ACHN (cell line): ENCODE measurements at regions not wholly inside any gene's neighbourhood (a gene's known extent, or its start where the extent isn't known, plus 50 kb on each side); places are given as distances from the start of the nearest gene placed in this dataset.

Source experiments
- DNase-seq: peaks from one replicate; pipeline ENCODE4 v3.0.0-alpha.2; 2015
- in situ Hi-C: cut with HindIII; loops from 2 replicates; pipeline ENCODE4 v1.10.0; 2017; ENCODE audit warnings: low sequenced_read_pairs, low pct_ligation_motif_present, low pct_unique_long_range_greater_than_20kb

DNA sequence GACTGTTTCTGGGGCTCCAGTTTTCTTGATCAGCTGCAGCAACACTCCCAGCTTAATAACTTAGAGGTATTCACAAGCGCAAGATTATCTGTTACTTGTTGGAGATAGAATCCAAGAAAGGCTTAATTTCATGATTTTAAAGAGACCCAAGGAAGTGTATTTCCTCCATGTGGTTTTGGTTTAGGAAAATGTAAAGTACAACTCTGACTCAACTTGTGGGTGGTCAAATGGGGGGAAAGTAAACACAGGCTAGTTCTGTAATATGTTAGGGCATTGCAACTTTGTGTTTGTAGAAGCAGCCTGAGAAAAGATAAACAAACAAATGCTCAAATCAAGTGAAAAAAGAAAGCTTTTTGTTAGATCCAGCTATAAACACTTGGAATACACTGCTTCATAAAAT is 90.1 kb upstream of the COL3A1 start:
- DNase-seq: no peak
- in situ Hi-C loops: no loop called here

DNA sequence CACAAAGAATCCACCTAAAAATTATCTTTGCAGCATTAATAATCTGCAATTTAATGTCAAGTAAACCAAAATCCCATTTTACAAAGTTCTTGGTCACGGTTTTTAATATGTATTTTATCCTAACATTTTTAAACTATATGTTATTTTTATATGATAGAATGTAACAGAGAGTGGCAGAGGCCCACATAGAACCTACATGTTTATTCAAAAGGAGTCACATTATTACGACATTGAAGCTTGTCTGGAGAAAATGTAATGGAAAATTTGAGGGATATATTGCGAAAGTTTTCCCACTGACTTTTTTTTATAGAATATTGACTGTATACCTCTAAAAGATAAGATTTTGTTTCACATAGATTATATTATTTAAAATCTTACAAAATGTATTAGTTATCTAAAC is 89.7 kb upstream of the COL3A1 start:
- DNase-seq: no peak
- in situ Hi-C loops: no loop called here

DNA sequence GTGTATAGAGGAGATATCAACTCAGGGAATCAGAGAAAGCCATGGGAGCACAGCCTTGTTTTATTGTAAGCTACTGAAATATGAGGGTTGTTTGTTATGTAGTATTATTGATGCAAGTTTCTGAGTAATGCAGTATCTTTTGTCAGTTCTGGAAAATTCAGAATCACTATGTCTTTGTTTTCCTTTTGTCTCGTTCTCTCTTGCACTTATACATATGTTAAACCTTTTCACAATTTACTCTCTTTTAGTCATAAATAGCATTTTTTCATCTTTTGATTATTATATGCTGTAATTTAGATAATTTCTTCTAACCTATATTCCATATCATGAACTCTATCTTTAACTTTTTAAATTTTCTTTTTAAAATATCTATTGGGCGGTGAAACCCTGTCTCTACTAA is 85.0 kb upstream of the COL3A1 start:
- in situ Hi-C loops: no loop called here
- no peak for DNase-seq

DNA sequence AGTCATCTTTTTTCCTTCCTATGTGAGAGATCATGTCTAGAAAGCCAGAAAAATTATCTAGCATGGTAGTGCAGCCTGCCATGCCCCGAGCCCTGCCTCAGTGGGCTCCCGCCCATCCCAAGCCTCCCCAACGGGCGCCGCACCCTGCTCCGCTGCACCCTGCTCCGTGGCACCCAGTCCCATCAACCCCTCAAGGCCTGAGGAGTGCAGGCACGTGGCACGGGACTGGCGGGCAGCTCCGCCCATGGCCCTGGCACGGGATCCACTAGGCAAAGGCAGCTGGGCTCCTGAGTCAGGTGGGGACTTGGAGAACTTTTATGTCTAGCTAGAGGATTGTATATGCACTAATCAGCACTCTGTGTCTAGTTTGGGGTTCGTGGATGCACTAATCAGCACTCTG is 83.4 kb upstream of the COL3A1 start:
- DNase-seq: no peak
- in situ Hi-C loops: no loop called here

DNA sequence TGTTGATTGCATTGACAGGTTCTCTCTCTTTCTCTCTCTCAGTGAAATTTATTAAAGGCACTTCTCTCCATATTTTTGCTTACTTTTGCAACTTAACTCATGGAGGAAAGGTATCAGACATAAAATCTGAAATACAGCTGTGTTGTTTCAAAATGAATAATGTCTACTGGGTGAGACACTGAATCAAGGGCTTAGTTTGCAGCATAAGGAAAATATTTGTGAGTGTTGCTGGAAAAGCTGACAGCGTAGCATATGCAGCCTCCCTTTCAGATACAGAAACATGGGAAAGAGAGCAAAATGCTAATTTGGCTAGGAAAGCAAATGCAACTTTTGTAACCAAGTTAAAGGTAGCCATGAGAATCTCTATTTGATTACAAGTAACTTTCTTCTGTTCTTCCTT is 81.5 kb upstream of the COL3A1 start:
- no peak for DNase-seq
- in situ Hi-C loops: no loop called here

DNA sequence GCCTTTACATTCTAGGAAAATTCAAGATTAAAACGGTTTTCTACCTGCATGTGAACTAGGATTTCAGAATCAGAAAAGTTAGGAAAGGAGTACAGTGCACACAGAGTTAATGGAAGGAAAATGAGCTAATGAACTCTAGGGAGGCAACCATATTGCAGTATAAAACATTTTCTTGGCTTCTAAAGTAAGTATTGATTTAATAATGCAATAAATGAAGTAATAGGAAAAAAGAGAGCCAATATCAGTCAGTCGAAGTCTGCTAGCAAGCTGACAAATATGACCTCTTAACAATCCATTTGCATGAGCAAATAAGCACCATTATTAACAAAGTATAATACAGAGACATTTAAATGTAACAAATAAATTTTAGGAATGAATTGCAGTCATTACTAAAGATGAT is 80.2 kb upstream of the COL3A1 start:
- DNase-seq: no peak
- in situ Hi-C loops: no loop called here

DNA sequence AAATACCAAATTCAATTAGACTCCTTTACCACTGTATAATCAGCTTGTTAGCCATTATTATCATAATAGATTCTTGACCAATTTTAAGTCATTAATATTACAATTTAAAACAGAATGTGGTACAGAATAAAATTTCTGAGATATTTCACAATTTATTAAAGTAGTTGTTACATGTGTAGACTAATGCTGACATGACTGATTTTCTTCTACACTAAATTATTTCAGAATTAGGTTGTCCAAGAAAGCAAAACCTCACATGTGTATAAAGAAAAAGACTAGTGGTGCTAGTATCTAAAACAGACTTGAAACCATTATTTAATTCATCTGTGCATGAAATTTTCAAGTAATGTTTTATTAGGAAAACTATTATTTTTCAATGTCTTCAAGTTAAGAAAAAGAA is 79.2 kb upstream of the COL3A1 start:
- in situ Hi-C loops: no loop called here
- DNase-seq: no peak

DNA sequence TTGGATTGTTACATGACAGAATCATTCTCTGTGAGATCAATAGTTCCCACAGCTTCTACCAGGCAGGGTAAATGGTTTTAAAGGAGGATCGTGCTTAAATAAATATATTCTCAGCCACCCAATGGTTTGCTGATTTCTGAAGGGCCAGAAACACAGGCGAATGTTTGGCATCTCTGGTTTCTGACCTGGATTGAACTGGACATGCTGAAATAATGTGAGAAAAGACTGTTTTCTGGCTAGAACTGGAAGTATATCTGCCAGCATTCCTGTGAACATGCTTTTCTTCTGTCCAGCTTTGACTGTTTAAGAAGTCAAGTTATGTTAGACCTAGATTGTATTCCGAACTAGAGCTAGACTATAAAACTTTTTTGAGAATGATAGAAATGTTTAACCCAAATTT is 77.1 kb upstream of the COL3A1 start:
- in situ Hi-C loops: no loop called here
- no peak for DNase-seq

DNA sequence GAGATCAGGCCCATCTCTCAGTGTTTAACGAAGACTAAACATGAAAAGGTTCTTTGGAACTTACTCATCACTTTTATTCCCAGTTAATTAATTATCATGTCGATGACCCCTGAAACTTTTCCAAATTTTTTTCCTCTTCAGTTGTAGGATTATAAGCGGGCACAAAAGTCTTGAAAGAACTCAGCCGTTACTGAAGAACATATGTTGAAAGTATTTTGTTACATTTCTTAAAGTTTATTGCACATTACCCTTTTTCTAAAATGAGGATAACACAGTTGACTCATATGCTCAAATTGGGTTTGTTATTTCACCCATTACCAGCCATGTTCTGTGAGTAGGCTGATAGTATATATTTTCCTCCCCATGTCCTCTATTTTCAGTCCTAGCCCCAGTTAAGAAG is 75.9 kb upstream of the COL3A1 start:
- DNase-seq: no peak
- in situ Hi-C loops: no loop called here

DNA sequence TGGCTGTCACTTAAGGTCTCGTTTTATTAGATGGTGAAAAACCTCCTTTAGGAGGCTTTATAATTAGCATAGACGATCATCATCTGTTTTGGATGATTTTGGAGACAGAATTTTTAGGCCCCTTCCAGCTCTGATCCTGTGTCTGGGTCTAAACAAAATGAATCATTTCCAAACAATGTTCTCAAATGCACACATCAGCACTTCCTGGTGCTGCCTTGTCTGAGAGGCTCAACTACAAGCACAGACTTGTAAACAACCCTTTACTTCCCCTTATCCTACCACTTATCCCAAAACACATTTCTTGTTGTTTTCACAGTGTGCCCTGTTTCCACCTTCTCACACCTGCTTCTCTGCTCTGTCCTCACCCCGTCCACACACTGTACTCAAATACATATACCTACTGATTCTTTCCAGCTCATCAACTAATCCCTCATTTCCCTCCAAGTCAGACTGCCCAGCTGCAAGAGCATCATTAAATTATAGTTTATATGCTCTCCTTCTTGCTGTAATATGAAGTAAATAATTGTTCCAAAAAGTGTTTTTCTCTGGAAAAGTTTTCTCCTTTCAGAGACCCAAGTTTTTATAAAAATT is 71.2 kb upstream of the COL3A1 start:
- in situ Hi-C loops: no loop called here

DNA sequence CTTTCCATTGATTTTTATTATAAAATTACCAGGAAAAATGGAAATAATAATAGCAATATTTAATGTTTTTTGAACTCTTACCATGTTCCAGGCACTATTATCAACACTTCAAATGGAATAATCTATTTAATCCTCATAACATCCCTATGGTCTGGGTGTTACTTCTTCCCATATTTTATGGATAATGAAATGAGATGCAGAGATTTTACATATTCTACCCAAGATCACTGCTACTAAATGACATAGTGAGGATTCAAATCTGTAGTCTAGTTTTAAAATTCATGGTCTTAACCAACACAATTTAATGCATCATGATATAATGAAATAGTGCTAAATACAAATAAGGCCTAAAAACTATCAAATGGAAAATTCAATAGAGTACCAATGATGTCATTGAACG is 70.4 kb upstream of the COL3A1 start:
- no peak for DNase-seq

More for the DNA sequence above, 71.2 kb upstream of the COL3A1 start:
- DNase-seq: peak; percentile 8

DNA sequence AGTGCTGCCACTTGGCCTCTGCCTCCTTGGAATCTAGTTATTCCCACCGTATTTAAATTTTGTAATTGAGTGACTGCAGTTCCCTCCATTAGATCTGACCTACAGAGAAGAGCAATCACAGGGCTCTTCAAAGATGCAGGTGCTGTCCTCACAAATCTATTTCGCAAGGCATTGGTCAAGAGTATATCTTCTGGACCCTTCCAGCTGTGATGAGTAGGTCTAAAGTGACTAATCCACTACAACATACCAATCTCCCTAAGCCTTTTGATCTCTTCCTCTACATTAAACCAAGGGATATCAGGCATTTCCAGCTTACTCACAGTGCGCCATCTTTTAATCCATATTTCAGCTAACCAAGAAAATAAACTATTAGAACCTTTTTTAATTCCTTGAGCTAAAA is 65.1 kb upstream of the COL3A1 start:
- DNase-seq: no peak
- in situ Hi-C loops: no loop called here

More for the DNA sequence above, 70.4 kb upstream of the COL3A1 start:
- in situ Hi-C loops: no loop called here

DNA sequence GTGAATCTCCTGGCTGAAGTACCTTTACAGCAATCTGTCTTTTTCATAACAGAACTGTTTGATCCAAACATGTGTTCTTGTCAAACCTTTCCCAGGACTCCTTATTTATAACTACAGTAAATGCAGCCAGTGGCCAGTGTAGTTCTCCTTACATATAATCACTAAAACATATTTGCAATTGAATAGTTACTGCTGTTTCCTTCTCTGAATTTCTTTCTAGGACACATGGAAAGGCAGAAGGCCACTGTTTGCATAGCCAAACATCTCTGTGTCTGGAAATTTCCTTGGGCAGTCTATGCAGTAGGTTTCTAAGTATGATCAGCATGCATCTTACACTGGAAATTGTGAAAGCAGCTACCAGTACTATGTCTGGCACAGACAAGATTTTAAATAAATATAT is 57.4 kb upstream of the COL3A1 start:
- in situ Hi-C loops: no loop called here
- DNase-seq: no peak

DNA sequence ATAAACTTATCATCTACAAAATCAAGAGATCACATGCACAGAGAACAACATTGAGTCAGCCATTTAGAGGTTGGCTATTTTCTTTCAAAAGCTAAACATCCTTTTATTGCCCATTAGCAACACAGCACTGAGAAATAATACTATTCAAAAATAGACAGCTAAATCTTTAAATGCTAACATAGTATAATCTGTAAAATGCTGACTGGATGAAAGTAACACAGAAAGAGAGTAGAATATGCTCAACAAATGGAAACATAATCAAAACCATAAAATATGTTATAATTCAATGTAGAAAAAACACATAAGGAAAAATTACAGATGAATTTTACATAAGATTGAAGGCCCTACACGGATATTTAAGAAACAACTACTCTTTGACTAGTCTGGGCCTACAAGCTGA is 56.5 kb upstream of the COL3A1 start:
- no peak for DNase-seq
- in situ Hi-C loops: no loop called here

DNA sequence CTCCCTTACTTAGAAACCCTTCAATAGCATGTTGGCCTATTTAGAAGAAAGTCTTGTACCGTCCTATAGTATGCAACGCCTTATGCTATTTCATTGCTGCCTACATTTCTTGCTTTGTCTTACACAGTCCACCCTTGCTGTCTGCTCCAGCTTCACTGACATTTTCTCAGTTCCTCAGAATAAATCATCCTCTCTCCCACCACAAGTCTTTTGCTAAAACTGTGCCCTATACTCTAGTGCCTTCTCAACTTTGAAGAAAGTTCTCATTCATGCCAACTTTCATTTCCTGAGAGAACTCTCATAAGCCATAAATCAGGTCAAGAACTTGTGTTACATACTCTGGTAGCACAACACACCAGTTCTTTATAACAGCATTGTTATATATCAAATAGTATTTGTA is 54.3 kb upstream of the COL3A1 start:
- in situ Hi-C loops: no loop called here
- DNase-seq: no peak

DNA sequence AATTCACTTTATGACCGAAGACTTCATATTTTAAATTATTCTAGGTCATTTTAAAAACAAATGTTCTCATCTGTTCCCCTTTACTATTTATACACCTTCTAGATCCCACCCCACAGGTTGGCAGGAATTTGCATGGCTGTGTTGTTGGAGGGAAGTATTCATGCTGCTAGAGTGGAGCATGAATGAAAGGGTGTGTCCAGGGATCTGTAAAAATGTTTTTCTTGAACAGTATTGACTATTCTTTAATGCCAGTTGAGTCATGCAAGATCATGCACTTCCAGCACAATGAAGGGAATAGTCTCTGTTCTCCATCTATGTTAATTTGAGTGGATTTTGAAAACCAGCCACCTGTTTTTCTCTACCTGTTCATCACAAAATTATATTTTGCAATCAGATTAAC is 52.0 kb upstream of the COL3A1 start:
- in situ Hi-C loops: no loop called here
- DNase-seq: no peak
